Urothelium cell line (cell line): ENCODE measurements at regions not wholly inside any gene's neighbourhood (a gene's known extent, or its start where the extent isn't known, plus 50 kb on each side); places are given as distances from the start of the nearest gene placed in this dataset.
"Not testable (repeated sequence)": the region's sequence is repeated elsewhere in the genome, so short reads cannot be mapped to it uniquely, and the experiment has no call there.

ENCODE experiments used
- DNase-seq: peaks from one replicate; pipeline ENCODE4 v3.0.0; 2011; ENCODE audit warnings: low spot score, mixed read lengths
- FAIRE-seq: peaks from 2 replicates; lab custom pipeline; 2011; peaks lifted over from hg19 to GRCh38; lab: Jason Lieb, UNC

DNA sequence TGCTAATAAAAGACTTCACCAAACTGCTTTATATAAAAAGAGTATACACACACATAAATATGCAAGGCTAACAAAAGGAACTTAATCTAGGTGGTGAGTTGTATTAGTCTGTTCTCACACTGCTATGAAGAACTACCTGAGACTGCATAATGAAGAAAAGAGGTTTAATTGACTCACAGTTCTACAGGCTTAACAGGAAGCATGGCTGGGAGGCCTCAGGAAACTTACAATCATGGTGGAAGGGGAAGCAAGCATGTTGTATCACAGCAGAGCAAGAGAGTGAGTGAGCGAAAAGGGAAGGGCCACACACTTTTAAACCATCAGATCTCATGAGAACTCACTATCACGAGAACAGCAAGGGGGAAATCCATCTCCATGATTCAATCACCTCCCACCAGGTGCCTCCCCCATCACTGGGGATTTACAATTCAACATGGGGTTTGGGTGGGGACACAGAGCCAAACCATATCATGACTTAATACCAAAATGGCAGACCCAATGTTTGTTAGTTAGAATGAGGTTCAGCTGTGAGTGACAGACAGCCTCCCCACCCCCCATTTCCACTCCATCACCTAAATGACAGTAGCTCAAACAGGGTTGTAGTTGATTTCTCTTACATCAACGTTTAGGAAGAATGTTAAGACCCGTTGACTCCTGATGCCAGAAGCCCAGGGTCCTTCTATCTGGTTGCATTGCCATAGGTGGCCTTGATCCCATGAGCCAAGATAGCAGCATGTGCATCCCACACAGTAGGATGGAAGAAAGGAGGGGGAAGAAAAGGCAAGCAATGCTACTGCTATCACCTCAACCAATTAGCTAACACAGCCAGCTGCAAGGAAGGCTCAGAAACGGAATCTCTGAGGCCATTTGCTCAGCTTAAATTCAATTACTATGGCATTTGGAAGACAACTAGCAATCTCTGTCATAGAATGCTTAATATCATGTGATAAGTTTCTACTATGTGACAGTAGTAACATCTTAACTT lies 77.0 kb downstream of the CCDC71L start:
- FAIRE-seq (no peak), DNase-seq (no peak)

- DNase-seq (no peak), FAIRE-seq (no peak)
Measured at GRCh38 chr7:106583100-106583499, 77.9 kb downstream of the CCDC71L start.

GRCh38 chr7:106582365-106582764 lies 78.6 kb downstream of the CCDC71L start:
- DNase-seq (no peak), FAIRE-seq (no peak)

GRCh38 chr7:106579086-106579485 lies 81.9 kb downstream of the CCDC71L start:
- DNase-seq, FAIRE-seq: not testable (repeated sequence)

GRCh38 chr7:106575138-106575823 lies 85.7 kb downstream of the CCDC71L start:
- DNase-seq: no peak
- FAIRE-seq: no peak

DNA sequence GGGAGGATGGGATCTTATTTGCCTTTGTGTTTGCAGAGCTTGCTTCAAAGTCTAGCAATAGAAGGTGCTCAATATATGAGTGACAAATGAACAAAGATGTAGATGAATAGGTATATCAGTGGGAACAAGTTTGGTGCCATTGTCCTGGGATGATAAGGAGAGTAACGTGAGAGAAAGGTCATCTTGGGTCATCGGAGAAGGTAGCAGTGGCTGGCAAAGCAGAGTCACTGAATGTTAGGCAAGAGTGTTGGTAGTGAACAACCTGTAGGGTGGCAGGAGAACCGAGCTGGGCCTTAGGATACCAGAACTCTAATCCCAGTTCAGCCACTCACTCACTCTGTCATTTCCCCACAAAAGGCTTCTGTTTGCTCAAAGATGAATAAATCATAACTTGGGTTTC lies 87.2 kb downstream of the CCDC71L start:
- no peak for FAIRE-seq
- no peak for DNase-seq

GRCh38 chr7:106573125-106573663 lies 87.8 kb downstream of the CCDC71L start:
- FAIRE-seq (no peak), DNase-seq (no peak)

DNA sequence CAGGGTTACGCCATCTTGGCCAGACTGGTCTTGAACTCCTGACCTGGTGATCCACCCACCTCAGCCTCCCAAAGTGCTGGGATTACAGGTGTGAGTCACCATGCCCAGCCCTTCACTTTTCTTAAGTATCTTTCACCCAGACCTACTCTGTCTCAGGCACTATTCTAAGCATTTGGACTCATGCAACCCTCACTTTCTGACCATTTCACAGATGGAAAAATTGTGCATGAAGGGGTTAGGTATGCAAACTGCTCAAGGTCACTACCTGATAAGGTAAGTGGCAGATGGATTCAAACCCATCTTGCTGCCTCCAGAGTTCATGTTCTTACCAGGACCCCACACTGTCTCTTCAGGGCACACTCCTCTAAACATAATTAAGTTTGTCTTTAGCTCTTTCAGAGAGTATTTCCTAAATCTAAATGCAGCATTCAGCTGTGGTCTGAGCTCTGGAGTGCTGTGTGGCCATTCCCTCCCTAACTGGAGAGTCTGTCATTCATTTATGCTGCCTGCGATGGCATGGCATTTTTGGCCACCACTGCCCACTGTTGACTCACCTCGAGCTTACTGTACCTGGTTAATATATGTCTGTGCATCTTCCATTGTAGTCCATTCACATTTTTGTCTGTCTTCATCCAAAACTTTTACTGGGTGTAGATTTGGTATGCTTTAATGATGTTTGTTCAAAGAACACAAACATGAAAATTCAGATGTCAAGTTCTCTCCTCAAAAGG lies 88.4 kb downstream of the CCDC71L start:
- FAIRE-seq (no peak), DNase-seq (no peak)

DNA sequence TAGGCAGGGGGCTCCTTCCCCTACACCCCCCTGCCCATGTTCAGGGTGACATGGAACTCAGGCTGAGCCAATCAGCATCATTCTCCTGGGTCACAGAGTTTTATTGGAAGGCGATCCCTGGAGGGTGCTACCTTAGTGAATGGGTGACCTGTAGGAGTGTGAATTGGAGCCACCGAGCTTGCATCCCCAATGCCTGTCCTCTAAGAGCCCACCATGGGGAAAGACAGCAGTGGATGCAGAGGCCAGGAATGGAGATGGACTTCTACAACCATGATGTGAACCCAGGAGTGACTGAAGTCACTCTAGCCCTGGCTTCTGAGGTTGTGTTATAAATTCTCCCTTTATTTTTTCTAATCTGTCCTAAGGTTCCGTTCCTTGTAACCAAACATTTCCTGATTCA lies 89.4 kb downstream of the CCDC71L start:
- no peak for DNase-seq
- FAIRE-seq: no peak

GRCh38 chr7:106570948-106571418 lies 90.0 kb downstream of the CCDC71L start:
- FAIRE-seq (no peak), DNase-seq (no peak)

DNA sequence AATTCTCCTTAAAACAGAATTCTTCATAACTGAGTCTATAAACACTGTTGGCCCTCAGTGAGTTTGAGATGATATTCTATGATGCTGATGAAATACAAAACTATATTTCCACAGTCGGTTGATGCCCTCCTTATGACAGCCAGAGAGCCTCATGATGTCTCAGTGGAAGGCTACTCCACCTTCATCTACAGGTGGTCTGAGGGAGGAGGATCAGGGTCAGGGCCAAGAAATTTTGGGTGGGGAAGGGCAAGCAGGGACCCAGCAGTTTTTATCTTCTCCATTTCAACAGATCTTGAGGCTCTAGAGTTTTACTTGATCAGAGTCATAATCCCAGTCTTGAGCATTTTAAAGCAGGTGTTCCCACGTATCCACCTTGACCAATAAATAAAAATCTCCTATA lies 90.8 kb downstream of the CCDC71L start:
- DNase-seq (no peak), FAIRE-seq (no peak)

DNA sequence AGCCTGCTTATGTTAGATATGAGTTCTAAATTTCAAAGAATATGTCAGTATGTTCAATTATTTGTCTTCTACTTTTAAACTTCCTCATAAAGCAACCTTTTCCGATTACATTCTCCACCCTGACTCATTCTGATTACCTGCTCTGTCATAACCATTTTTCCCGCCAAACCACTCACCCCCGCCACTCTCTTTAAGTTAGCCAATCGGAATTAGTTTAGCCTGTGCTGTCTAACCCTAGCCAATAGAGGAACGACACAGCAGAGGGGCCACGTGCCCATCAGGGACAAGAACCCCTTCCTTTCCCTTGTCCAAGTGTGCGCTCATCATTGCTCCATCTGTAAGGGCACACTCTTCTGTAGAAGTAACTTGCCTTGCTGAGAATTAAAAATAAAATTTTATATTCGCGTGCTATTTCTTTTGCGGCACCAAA lies 91.4 kb downstream of the CCDC71L start:
- no peak for DNase-seq
- FAIRE-seq: no peak

- FAIRE-seq (no peak), DNase-seq (no peak)
Measured at GRCh38 chr7:106568680-106569499, 92.1 kb downstream of the CCDC71L start.

- FAIRE-seq (no peak), DNase-seq (no peak)
Measured at GRCh38 chr7:106568002-106568679, 92.8 kb downstream of the CCDC71L start.

- DNase-seq, FAIRE-seq: not testable (repeated sequence)
Measured at GRCh38 chr7:106567204-106568001, 93.6 kb downstream of the CCDC71L start.

DNA sequence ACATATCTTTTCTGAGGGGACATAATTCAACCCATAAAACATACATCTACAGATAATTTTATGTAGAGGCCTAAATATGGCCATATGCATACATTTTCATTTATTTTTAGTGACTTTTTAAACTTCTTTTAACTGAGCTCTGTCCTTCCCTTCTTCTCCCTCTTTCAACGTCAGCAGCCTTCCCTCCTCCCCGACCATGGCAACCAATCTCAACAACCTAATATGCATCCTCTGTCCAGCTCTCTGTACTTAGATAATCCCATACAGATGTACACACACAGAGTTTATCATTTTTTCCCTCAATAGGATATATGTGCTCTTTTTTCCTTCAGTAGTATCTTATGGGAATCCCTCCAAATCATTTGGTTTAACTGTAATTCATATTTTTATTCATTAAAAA lies 94.3 kb downstream of the CCDC71L start:
- FAIRE-seq: no peak
- DNase-seq: no peak

GRCh38 chr7:106566196-106566595 lies 94.8 kb downstream of the CCDC71L start:
- DNase-seq (no peak), FAIRE-seq (no peak)

DNA sequence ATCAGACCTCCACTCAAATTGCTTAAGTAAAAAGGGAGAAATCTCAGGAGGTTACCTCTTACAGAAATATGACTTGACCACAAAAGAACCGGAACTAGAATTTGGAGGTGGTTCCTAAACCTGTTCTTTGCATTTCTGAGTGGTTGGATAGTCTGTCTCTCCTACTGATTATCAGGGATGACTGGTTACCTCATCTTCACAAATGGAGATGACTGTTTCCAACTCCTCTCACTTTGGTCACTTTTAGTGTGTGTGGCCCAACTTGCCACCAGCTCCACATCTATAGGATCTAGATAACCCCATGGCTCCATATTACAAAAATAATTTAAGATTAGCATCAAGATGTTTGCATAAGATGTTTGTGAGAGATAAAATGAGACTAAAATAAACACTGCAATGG lies 95.5 kb downstream of the CCDC71L start:
- FAIRE-seq: no peak

More for the DNA sequence above, 95.5 kb downstream of the CCDC71L start:
- no peak for DNase-seq
